B cell (primary cell): ENCODE measurements at regions not wholly inside any gene's neighbourhood (a gene's known extent, or its start where the extent isn't known, plus 50 kb on each side); places are given as distances from the start of the nearest gene placed in this dataset.

ENCODE experiments used
- ATAC-seq: fragments of 200-7000 bp; cut with Tn5 transposase; one replicate; pipeline ENCODE4 v1.10.0; 2021; ENCODE audit warnings: low read depth, mild to moderate bottlenecking, moderate number of reproducible peaks, moderate library complexity
- CTCF ChIA-PET: fragments of 350-600 bp; sonication (Branson Sonifier 250); formaldehyde crosslinking; loops from one replicate; lab custom pipeline; 2021; ENCODE audit warnings: antibody characterized with exemption, inconsistent platforms; lab: Charles Lee
- POLR2A ChIA-PET: fragments of 350-600 bp; sonication (Branson Sonifier 250); formaldehyde crosslinking; loops from one replicate; lab custom pipeline; 2021; ENCODE audit warnings: antibody characterized with exemption; lab: Charles Lee
- DNase-seq: peaks from one replicate; pipeline ENCODE4 v3.0.0; 2013
- H2AFZ ChIP-seq: 2 replicates; pipeline ENCODE4 v1.6.1; 2012; ENCODE audit warnings: mild to moderate bottlenecking, low read depth, low read length; ENCODE audit not compliant: insufficient read depth, poor library complexity, severe bottlenecking
- H3K27ac ChIP-seq, 2 donors: 1 replicate in 1 of 2; 2 replicates in 1 of 2; pipeline ENCODE4 v1.5.1; 2012 to 2013; ENCODE audit warnings: low read length in 2 of 2, mild to moderate bottlenecking in 2 of 2, moderate library complexity in 1 of 2
- H3K27me3 ChIP-seq, 4 experiments: fragments of 200-600 bp in 1 of 4; sonication (generic) in 1 of 4; replicated peaks in 1 of 4; 1 replicate in 2 of 4; 2 replicates in 2 of 4; pipeline versions ENCODE4 v1.6.1 to v1.7.0; 2013 to 2016; ENCODE audit warnings: low read length in 3 of 4, mild to moderate bottlenecking in 2 of 4, mixed read lengths in 1 of 4, moderate library complexity in 1 of 4; ENCODE audit not compliant: insufficient read depth in 4 of 4, control insufficient read depth in 3 of 4; ENCODE audit errors: control extremely low read depth in 1 of 4
- H3K36me3 ChIP-seq, 2 experiments: replicated peaks in 1 of 2; 1 replicate in 1 of 2; 2 replicates in 1 of 2; pipeline versions ENCODE4 v1.6.1 to v1.7.1; 2013; ENCODE audit warnings: low read length in 1 of 2; ENCODE audit not compliant: insufficient read depth in 2 of 2, control insufficient read depth in 1 of 2; ENCODE audit errors: control extremely low read depth in 1 of 2, extremely low read depth in 1 of 2
- H3K4me1 ChIP-seq, 2 donors: fragments of 200-600 bp in 1 of 2; sonication (generic) in 1 of 2; 1 replicate in 1 of 2; 2 replicates in 1 of 2; pipeline versions ENCODE4 v1.5.1 to v1.6.1; 2013 to 2017; ENCODE audit warnings: low read length in 2 of 2; ENCODE audit not compliant: control insufficient read depth in 2 of 2, insufficient read depth in 2 of 2
- H3K4me2 ChIP-seq: replicated peaks from 2 replicates; pipeline ENCODE3; 2012; ENCODE audit warnings: mild to moderate bottlenecking, low read depth, low read length; ENCODE audit not compliant: poor library complexity, severe bottlenecking
- H3K4me3 ChIP-seq, 5 experiments: fragments of 200-600 bp in 1 of 5; sonication (generic) in 1 of 5; 1 replicate in 3 of 5; 2 replicates in 2 of 5; pipeline versions ENCODE4 v1.5.1 to v1.7.0; 2011 to 2016; ENCODE audit warnings: low read length in 4 of 5, mild to moderate bottlenecking in 4 of 5, low read depth in 2 of 5, control low read depth in 1 of 5, moderate library complexity in 1 of 5; ENCODE audit not compliant: insufficient read depth in 1 of 5; ENCODE audit errors: control extremely low read depth in 1 of 5, extremely low read depth in 1 of 5
- H3K79me2 ChIP-seq: fragments of 200-600 bp; sonication (generic); one replicate; pipeline ENCODE4 v1.6.0; 2016; ENCODE audit warnings: low read length; ENCODE audit not compliant: control insufficient read depth, insufficient read depth
- H3K9ac ChIP-seq: fragments of 200-600 bp; sonication (generic); 2 replicates; pipeline ENCODE4 v1.6.1; 2017; ENCODE audit warnings: mild to moderate bottlenecking, low read length, moderate library complexity
- H3K9me3 ChIP-seq, 3 donors: one replicate each; pipeline versions ENCODE4 v1.6.1 to v1.7.1; 2013; ENCODE audit warnings: low read length in 2 of 3; ENCODE audit not compliant: control insufficient read depth in 2 of 3, insufficient read depth in 1 of 3; ENCODE audit errors: control extremely low read depth in 1 of 3
- H4K20me1 ChIP-seq: 2 replicates; pipeline ENCODE4 v1.6.0; 2012; ENCODE audit warnings: mild to moderate bottlenecking, low read length; ENCODE audit not compliant: insufficient read depth, control insufficient read depth, poor library complexity, severe bottlenecking
- H3K27ac Mint-ChIP-seq: one replicate; pipeline ENCODE4 v1.8.0; 2021; ENCODE audit warnings: mixed read lengths
- H3K27me3 Mint-ChIP-seq: one replicate; pipeline ENCODE4 v1.8.0; 2021; ENCODE audit warnings: mixed read lengths
- H3K4me1 Mint-ChIP-seq: one replicate; pipeline ENCODE4 v1.8.0; 2021; ENCODE audit warnings: mixed read lengths
- H3K4me3 Mint-ChIP-seq: one replicate; pipeline ENCODE4 v1.8.0; 2021; ENCODE audit warnings: mixed read lengths
- H3K9me3 Mint-ChIP-seq: one replicate; pipeline ENCODE4 v1.8.0; 2022; ENCODE audit warnings: mixed read lengths; ENCODE audit not compliant: insufficient read depth
- CTCF ChIP-seq: fragments of 200-600 bp; IDR thresholded peaks from one replicate; pipeline ENCODE4 v1.8.0; 2022; ENCODE audit warnings: antibody characterized with exemption, mild to moderate bottlenecking
- EZH2 ChIP-seq: IDR thresholded peaks from 2 replicates; pipeline ENCODE4 v1.6.1; 2012; ENCODE audit warnings: borderline replicate concordance, low read depth, mild to moderate bottlenecking, moderate library complexity, low read length; ENCODE audit not compliant: insufficient read depth, poor library complexity, severe bottlenecking
- WGBS: methylation state at CpG from one replicate; pipeline ENCODE4 v1.1.5; 2013; ENCODE audit warnings: missing lambda C conversion rate; ENCODE audit not compliant: insufficient coverage; 5-methylcytosine and 5-hydroxymethylcytosine counted together
- intact Hi-C: fragments of 100-400 bp; cut with micrococcal nuclease; formaldehyde crosslinking; loops from one replicate; pipeline ENCODE4 v1.10.0; 2022

- TF ChIP-seq CTCF (no peak), EZH2 (no peak)
- Histone ChIP-seq H3K9me3 (no peaks in the 10 kb centered on the region), H3K79me2 (no peaks in the 10 kb centered on the region), H3K27me3 (no peaks in the 10 kb centered on the region), H3K4me3 (no peak overlapping the region), H3K9ac (no peak overlapping the region), H2AFZ (no peak overlapping the region), H3K36me3 (no peaks in the 10 kb centered on the region), H3K4me2 (no peak overlapping the region), H4K20me1 (no peaks in the 10 kb centered on the region), H3K4me1 (no peaks in the 10 kb centered on the region), H3K27ac (no peak overlapping the region)
- H3K4me3 Mint-ChIP-seq: no peak overlapping the region
- ChIA-PET CTCF (no interaction called here), POLR2A (no interaction called here)
- ATAC-seq (no peak), DNase-seq (no peak)
- no peaks in the 10 kb centered on the region for H3K27me3 Mint-ChIP-seq
- no peak overlapping the region for H3K27ac Mint-ChIP-seq
- 94% methylated on average over 2 of the region's 2 CpGs for WGBS
- no peaks in the 10 kb centered on the region for H3K4me1 Mint-ChIP-seq
- no peaks in the 10 kb centered on the region for H3K9me3 Mint-ChIP-seq
- intact Hi-C loops: no loop called here
These were observed 344.7 kb upstream of the FIGN start for GRCh38 chr2:164080486-164080885.

- no peaks in the 10 kb centered on the region for H3K9me3 Mint-ChIP-seq
- no peak overlapping the region for H3K27ac Mint-ChIP-seq
- Histone ChIP-seq H3K27ac (no peak overlapping the region), H3K36me3 (no peaks in the 10 kb centered on the region), H4K20me1 (no peaks in the 10 kb centered on the region), H3K9me3 (no peaks in the 10 kb centered on the region), H3K27me3 (no peaks in the 10 kb centered on the region), H3K4me3 (no peak overlapping the region), H3K9ac (no peak overlapping the region), H3K79me2 (no peaks in the 10 kb centered on the region), H3K4me2 (no peak overlapping the region), H3K4me1 (no peaks in the 10 kb centered on the region), H2AFZ (no peak overlapping the region)
- intact Hi-C loops: no loop called here
- ChIA-PET POLR2A (no interaction called here), CTCF (no interaction called here)
- TF ChIP-seq CTCF: no peak
- TF ChIP-seq EZH2: no peak
- DNase-seq: no peak
- no peak for ATAC-seq
- no peaks in the 10 kb centered on the region for H3K4me1 Mint-ChIP-seq
- H3K27me3 Mint-ChIP-seq: no peaks in the 10 kb centered on the region
- no CpG with 5 or more reads among the region's 2 CpGs for whole genome bisulfite sequencing
- no peak overlapping the region for H3K4me3 Mint-ChIP-seq
These were observed 343.4 kb upstream of the FIGN start for GRCh38 chr2:164079258-164079657.
